OCI-LY3 (cell line): ENCODE measurements at regions not wholly inside any gene's neighbourhood (a gene's known extent, or its start where the extent isn't known, plus 50 kb on each side); places are given as distances from the start of the nearest gene placed in this dataset.

Experiments used
- H2AFZ ChIP-seq: fragments of 200-600, 300-600 bp; shearing (Covaris generic); 2 replicates; pipeline ENCODE4 v1.6.0; 2014; ENCODE audit warnings: antibody characterized with exemption, low read depth, low read length
- H3K27ac ChIP-seq: fragments of 200-600, 300-600 bp; sonication (generic); 2 replicates; pipeline ENCODE4 v1.5.1; 2014; ENCODE audit warnings: mild to moderate bottlenecking, low read length, moderate library complexity, mixed read lengths
- H3K27me3 ChIP-seq: fragments of 200-600, 300-600 bp; sonication (generic); 2 replicates; pipeline ENCODE4 v1.6.1; 2014; ENCODE audit warnings: low read depth, low read length, mixed read lengths
- H3K36me3 ChIP-seq: fragments of 200-600, 300-600 bp; sonication (generic); replicated peaks from 2 replicates; pipeline ENCODE3; 2014; ENCODE audit warnings: low read depth, low read length, mixed read lengths
- H3K4me1 ChIP-seq: fragments of 300-600, 200-600 bp; sonication (generic); 2 replicates; pipeline ENCODE4 v1.6.1; 2014; ENCODE audit warnings: low read length, mixed read lengths
- H3K4me2 ChIP-seq: fragments of 200-600, 300-600 bp; sonication (generic); 2 replicates; pipeline ENCODE4 v1.6.1; 2014; ENCODE audit warnings: low read length, mixed read lengths
- H3K4me3 ChIP-seq: fragments of 300-600, 200-600 bp; sonication (generic); 2 replicates; pipeline ENCODE4 v1.5.1; 2014; ENCODE audit warnings: antibody characterized with exemption, mild to moderate bottlenecking, low read length, moderate library complexity
- H3K79me2 ChIP-seq: fragments of 300-600, 200-600 bp; shearing (Covaris generic); 2 replicates; pipeline ENCODE4 v1.6.1; 2014; ENCODE audit warnings: mild to moderate bottlenecking, low read length, mixed read lengths
- H3K9ac ChIP-seq: fragments of 300-600, 200-600 bp; shearing (Covaris generic); 2 replicates; pipeline ENCODE4 v1.6.0; 2014; ENCODE audit warnings: mild to moderate bottlenecking, low read length, moderate library complexity
- H3K9me3 ChIP-seq: fragments of 200-600, 300-600 bp; shearing (Covaris generic); 2 replicates; pipeline ENCODE4 v1.6.1; 2014; ENCODE audit warnings: low read length, mixed read lengths; ENCODE audit not compliant: insufficient read depth
- H4K20me1 ChIP-seq: fragments of 200-600, 300-600 bp; sonication (generic); 2 replicates; pipeline ENCODE4 v1.6.1; 2016; ENCODE audit warnings: low read length, mixed read lengths; ENCODE audit not compliant: insufficient read depth
- CTCF ChIP-seq: fragments of 200-600, 300-600 bp; sonication (generic); IDR thresholded peaks from 2 replicates; pipeline ENCODE4 v1.5.1; 2014; ENCODE audit warnings: antibody characterized with exemption, low read length, low read depth
- EZH2phosphoT487 ChIP-seq: fragments of 200-600 bp; shearing (Covaris generic); IDR thresholded peaks from 2 replicates; pipeline ENCODE4 v1.6.1; 2018; ENCODE audit warnings: antibody characterized with exemption, mixed run types, low read depth

DNA sequence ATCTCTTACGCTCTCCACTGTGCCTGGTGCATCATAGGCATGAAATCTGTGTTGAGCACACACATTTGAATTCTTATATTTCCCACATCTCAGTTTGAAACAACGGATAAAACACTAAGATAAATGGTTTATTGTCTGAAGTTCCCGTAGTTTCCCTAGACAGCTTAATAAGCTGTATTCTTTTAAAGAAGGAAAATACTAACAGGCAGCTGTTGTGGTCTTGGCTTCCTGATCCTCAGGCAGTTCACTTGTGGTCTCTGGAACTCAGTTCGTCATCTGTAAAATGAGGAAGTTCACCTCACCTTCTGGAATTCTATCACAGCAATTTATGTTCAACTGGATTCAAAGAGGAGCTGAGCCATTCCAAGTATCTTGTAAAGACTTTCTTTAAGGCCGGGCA lies 1805.6 kb upstream of the TENM3 start:
- no peaks in the 10 kb centered on the region for H3K9me3 ChIP-seq
- H3K27ac ChIP-seq = no peak overlapping the region
- no peak overlapping the region for H3K4me3 ChIP-seq
- no peak overlapping the region for H3K9ac ChIP-seq
- no peaks in the 10 kb centered on the region for H4K20me1 ChIP-seq
- no peak overlapping the region for H2AFZ ChIP-seq
- TF ChIP-seq EZH2phosphoT487 (no peak), CTCF (no peak)
- H3K27me3 ChIP-seq = no peaks in the 10 kb centered on the region
- no peaks in the 10 kb centered on the region for H3K4me1 ChIP-seq
- no peaks in the 10 kb centered on the region for H3K36me3 ChIP-seq
- no peak overlapping the region for H3K4me2 ChIP-seq
- H3K79me2 ChIP-seq = no peaks in the 10 kb centered on the region

DNA sequence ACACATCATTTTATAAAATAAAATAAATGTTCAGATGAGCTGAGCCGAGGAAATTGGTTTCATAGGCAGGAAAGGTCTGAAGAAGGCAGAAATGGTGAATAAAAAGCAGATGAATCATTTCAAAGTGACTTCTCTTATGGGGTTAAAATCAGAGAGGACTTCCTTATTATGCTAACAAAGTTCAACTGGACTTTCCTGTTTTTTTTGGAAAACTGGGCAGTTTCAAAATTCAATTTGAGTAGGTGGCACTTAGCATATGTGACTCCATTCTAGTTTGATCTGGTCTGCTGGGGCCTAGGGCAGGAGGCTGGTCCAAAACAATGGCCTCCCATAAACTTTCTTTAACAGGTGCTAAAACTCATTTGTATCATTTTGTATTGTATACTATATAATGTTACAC lies 1794.9 kb upstream of the TENM3 start:
- no peaks in the 10 kb centered on the region for H4K20me1 ChIP-seq
- no peak overlapping the region for H3K4me2 ChIP-seq
- no peaks in the 10 kb centered on the region for H3K27me3 ChIP-seq
- H3K27ac ChIP-seq = no peak overlapping the region
- TF ChIP-seq EZH2phosphoT487 (no peak), CTCF (no peak)
- H3K79me2 ChIP-seq = no peaks in the 10 kb centered on the region
- no peaks in the 10 kb centered on the region for H3K36me3 ChIP-seq
- no peaks in the 10 kb centered on the region for H3K9me3 ChIP-seq
- no peak overlapping the region for H3K4me3 ChIP-seq
- H3K4me1 ChIP-seq = peaks cover 6% of the 10 kb centered on the region; the same call in 1 of the 2 replicates
- H2AFZ ChIP-seq = no peak overlapping the region
- no peak overlapping the region for H3K9ac ChIP-seq

GRCh38 chr4:180449395-180449956 lies 1793.7 kb upstream of the TENM3 start:
- no peak overlapping the region for H3K27ac ChIP-seq
- H3K79me2 ChIP-seq = no peaks in the 10 kb centered on the region
- peaks cover 6% of the 10 kb centered on the region; the same call in 1 of the 2 replicates for H3K4me1 ChIP-seq
- H3K27me3 ChIP-seq = no peaks in the 10 kb centered on the region
- H3K36me3 ChIP-seq = no peaks in the 10 kb centered on the region
- peak overlapping the region; percentile 78 for H3K4me3 ChIP-seq
- no peaks in the 10 kb centered on the region for H3K9me3 ChIP-seq
- peak overlapping the region; percentile 100 for H2AFZ ChIP-seq
- H3K4me2 ChIP-seq = peak overlapping the region; percentile 82
- no peak for TF ChIP-seq EZH2phosphoT487
- TF ChIP-seq CTCF = peak; percentile 96
- H4K20me1 ChIP-seq = no peaks in the 10 kb centered on the region
- H3K9ac ChIP-seq = peak overlapping the region; percentile 57

GRCh38 chr4:180455226-180455625 lies 1788.0 kb upstream of the TENM3 start:
- no peaks in the 10 kb centered on the region for H3K79me2 ChIP-seq
- H3K4me2 ChIP-seq = no peak overlapping the region
- no peak for TF ChIP-seq EZH2phosphoT487
- no peak for TF ChIP-seq CTCF
- H2AFZ ChIP-seq = no peak overlapping the region
- no peak overlapping the region for H3K4me3 ChIP-seq
- no peak overlapping the region for H3K9ac ChIP-seq
- H3K27me3 ChIP-seq = no peaks in the 10 kb centered on the region
- no peaks in the 10 kb centered on the region for H4K20me1 ChIP-seq
- no peaks in the 10 kb centered on the region for H3K4me1 ChIP-seq
- no peak overlapping the region for H3K27ac ChIP-seq
- no peaks in the 10 kb centered on the region for H3K36me3 ChIP-seq
- H3K9me3 ChIP-seq = no peaks in the 10 kb centered on the region
